ENCODE measurements at regions not wholly inside any gene's neighbourhood (a gene's known extent, or its start where the extent isn't known, plus 50 kb on each side); places are given as distances from the start of the nearest gene placed in this dataset.
"Not testable (repeated sequence)": the region's sequence is repeated elsewhere in the genome, so short reads cannot be mapped to it uniquely, and the experiment has no call there.

GRCh38 chr9:30522061-30522460, 1862.4 kb upstream of the ACO1 start:
- no peak overlapping the region for H3K4me3 Mint-ChIP-seq
- no peaks in the 10 kb centered on the region for H3K4me1 Mint-ChIP-seq
- no peaks in the 10 kb centered on the region for H3K27me3 Mint-ChIP-seq
- H3K9me3 Mint-ChIP-seq = no peaks in the 10 kb centered on the region
- ATAC-seq (replicated peaks) = no peak
- DNase-seq = no peak
- no peak overlapping the region for H3K27ac Mint-ChIP-seq
- no peaks in the 10 kb centered on the region for H3K36me3 Mint-ChIP-seq

- Mint-ChIP-seq H3K27ac (no peak overlapping the region), H3K36me3 (no peaks in the 10 kb centered on the region), H3K27me3 (no peaks in the 10 kb centered on the region), H3K9me3 (no peaks in the 10 kb centered on the region), H3K4me1 (no peaks in the 10 kb centered on the region), H3K4me3 (no peak overlapping the region)
- DNase-seq = no peak
- no peak for ATAC-seq (replicated peaks)
Measured at GRCh38 chr9:30522486-30522885, 1862.0 kb upstream of the ACO1 start.

GRCh38 chr9:30524311-30524710, 1860.1 kb upstream of the ACO1 start:
- H3K9me3 Mint-ChIP-seq = no peaks in the 10 kb centered on the region
- no peaks in the 10 kb centered on the region for H3K36me3 Mint-ChIP-seq
- ATAC-seq (replicated peaks) (no peak), DNase-seq (no peak)
- H3K4me3 Mint-ChIP-seq = no peak overlapping the region
- no peaks in the 10 kb centered on the region for H3K27me3 Mint-ChIP-seq
- no peak overlapping the region for H3K27ac Mint-ChIP-seq
- no peaks in the 10 kb centered on the region for H3K4me1 Mint-ChIP-seq

GRCh38 chr9:30534455-30534854, 1850.0 kb upstream of the ACO1 start:
- Mint-ChIP-seq H3K27me3 (no peaks in the 10 kb centered on the region), H3K9me3 (peaks cover 4 to 7% of the 10 kb centered on the region in 2 donors), H3K36me3 (no peaks in the 10 kb centered on the region), H3K27ac (no peak overlapping the region), H3K4me3 (no peak overlapping the region), H3K4me1 (no peaks in the 10 kb centered on the region)
- ATAC-seq (replicated peaks) (no peak), DNase-seq (no peak)

GRCh38 chr9:30534896-30535295, 1849.5 kb upstream of the ACO1 start:
- Mint-ChIP-seq H3K27me3 (no peaks in the 10 kb centered on the region), H3K4me1 (no peaks in the 10 kb centered on the region), H3K4me3 (no peak overlapping the region), H3K36me3 (no peaks in the 10 kb centered on the region), H3K9me3 (peaks cover 4 to 7% of the 10 kb centered on the region in 2 donors), H3K27ac (no peak overlapping the region)
- ATAC-seq (replicated peaks) (no peak), DNase-seq (no peak)

- Mint-ChIP-seq H3K4me3 (no peak overlapping the region), H3K27ac (no peak overlapping the region), H3K4me1 (no peaks in the 10 kb centered on the region), H3K36me3 (no peaks in the 10 kb centered on the region), H3K27me3 (no peaks in the 10 kb centered on the region), H3K9me3 (peaks cover 5 to 8% of the 10 kb centered on the region in 2 donors)
- ATAC-seq (replicated peaks) (no peak), DNase-seq (no peak)
Measured at GRCh38 chr9:30536494-30536893, 1847.9 kb upstream of the ACO1 start.

GRCh38 chr9:30539696-30540095, 1844.7 kb upstream of the ACO1 start:
- not testable (repeated sequence) for H3K4me1 Mint-ChIP-seq; H3K9me3 Mint-ChIP-seq; DNase-seq; H3K4me3 Mint-ChIP-seq; H3K27ac Mint-ChIP-seq; H3K27me3 Mint-ChIP-seq; ATAC-seq (replicated peaks); H3K36me3 Mint-ChIP-seq

GRCh38 chr9:30574355-30575151, 1809.9 kb upstream of the ACO1 start:
- no peak overlapping the region for H3K27ac Mint-ChIP-seq

GRCh38 chr9:30575218-30575617, 1809.2 kb upstream of the ACO1 start:
- H3K36me3 Mint-ChIP-seq = no peaks in the 10 kb centered on the region
- no peaks in the 10 kb centered on the region for H3K27me3 Mint-ChIP-seq
- no peak overlapping the region for H3K4me3 Mint-ChIP-seq
- H3K4me1 Mint-ChIP-seq = no peaks in the 10 kb centered on the region
- ATAC-seq (replicated peaks) (no peak), DNase-seq (no peak)
- peaks cover 0 to 2% of the 10 kb centered on the region in 2 donors for H3K9me3 Mint-ChIP-seq
- H3K27ac Mint-ChIP-seq = no peak overlapping the region

More at GRCh38 chr9:30574355-30575151, 1809.9 kb upstream of the ACO1 start:
- Mint-ChIP-seq H3K4me3 (no peak overlapping the region), H3K9me3 (peaks cover 0 to 4% of the 10 kb centered on the region in 2 donors), H3K27me3 (no peaks in the 10 kb centered on the region), H3K36me3 (no peaks in the 10 kb centered on the region), H3K4me1 (no peaks in the 10 kb centered on the region)
- DNase-seq (no peak), ATAC-seq (replicated peaks) (no peak)

- Mint-ChIP-seq H3K36me3 (no peaks in the 10 kb centered on the region), H3K9me3 (peaks cover 0 to 2% of the 10 kb centered on the region in 2 donors), H3K4me3 (no peak overlapping the region), H3K27me3 (no peaks in the 10 kb centered on the region), H3K27ac (no peak overlapping the region), H3K4me1 (no peaks in the 10 kb centered on the region)
- ATAC-seq (replicated peaks) (no peak), DNase-seq (no peak)
Measured at GRCh38 chr9:30575691-30576090, 1808.8 kb upstream of the ACO1 start.

GRCh38 chr9:30579810-30580209, 1804.6 kb upstream of the ACO1 start:
- Mint-ChIP-seq H3K9me3 (no peaks in the 10 kb centered on the region), H3K4me3 (no peak overlapping the region)
- DNase-seq = no peak

GRCh38 chr9:30582240-30582639, 1802.2 kb upstream of the ACO1 start:
- Mint-ChIP-seq H3K9me3 (no peaks in the 10 kb centered on the region), H3K27me3 (no peaks in the 10 kb centered on the region), H3K4me3 (no peak overlapping the region), H3K36me3 (no peaks in the 10 kb centered on the region), H3K27ac (no peak overlapping the region), H3K4me1 (no peaks in the 10 kb centered on the region)
- DNase-seq = no peak
- no peak for ATAC-seq (replicated peaks)

More at GRCh38 chr9:30579810-30580209, 1804.6 kb upstream of the ACO1 start:
- no peak for ATAC-seq (replicated peaks)
- H3K4me1 Mint-ChIP-seq = no peaks in the 10 kb centered on the region
- H3K36me3 Mint-ChIP-seq = no peaks in the 10 kb centered on the region
- no peak overlapping the region for H3K27ac Mint-ChIP-seq
- no peaks in the 10 kb centered on the region for H3K27me3 Mint-ChIP-seq

GRCh38 chr9:30584559-30584958, 1799.9 kb upstream of the ACO1 start:
- H3K4me3 Mint-ChIP-seq = no peak overlapping the region
- no peaks in the 10 kb centered on the region for H3K27me3 Mint-ChIP-seq
- ATAC-seq (replicated peaks) (no peak), DNase-seq (no peak)
- no peaks in the 10 kb centered on the region for H3K9me3 Mint-ChIP-seq
- H3K27ac Mint-ChIP-seq = no peak overlapping the region
- H3K36me3 Mint-ChIP-seq = no peaks in the 10 kb centered on the region
- H3K4me1 Mint-ChIP-seq = no peaks in the 10 kb centered on the region

GRCh38 chr9:30591461-30591860, 1793.0 kb upstream of the ACO1 start:
- no peak for DNase-seq
- no peak overlapping the region for H3K27ac Mint-ChIP-seq
- H3K27me3 Mint-ChIP-seq = no peaks in the 10 kb centered on the region
- H3K4me3 Mint-ChIP-seq = no peak overlapping the region
- H3K9me3 Mint-ChIP-seq = peaks cover 0 to 3% of the 10 kb centered on the region in 2 donors
- H3K4me1 Mint-ChIP-seq = no peaks in the 10 kb centered on the region
- no peak for ATAC-seq (replicated peaks)
- no peaks in the 10 kb centered on the region for H3K36me3 Mint-ChIP-seq

GRCh38 chr9:30597608-30598007, 1786.8 kb upstream of the ACO1 start:
- Mint-ChIP-seq H3K36me3 (no peaks in the 10 kb centered on the region), H3K27me3 (no peaks in the 10 kb centered on the region), H3K9me3 (peaks cover 0 to 7% of the 10 kb centered on the region in 2 donors), H3K27ac (no peak overlapping the region), H3K4me1 (no peaks in the 10 kb centered on the region), H3K4me3 (no peak overlapping the region)
- DNase-seq (no peak), ATAC-seq (replicated peaks) (no peak)
